Effector memory CD8-positive, alpha-beta T cell (primary cell): ENCODE measurements at regions not wholly inside any gene's neighbourhood (a gene's known extent, or its start where the extent isn't known, plus 50 kb on each side); places are given as distances from the start of the nearest gene placed in this dataset.
"Not testable (repeated sequence)": the region's sequence is repeated elsewhere in the genome, so short reads cannot be mapped to it uniquely, and the experiment has no call there.

Experiments used
- ATAC-seq: fragments of 150-1000 bp; cut with Tn5 transposase; replicated peaks from 2 replicates; pipeline ENCODE4 v1.10.0; 2021; ENCODE audit warnings: mild to moderate bottlenecking, moderate library complexity
- DNase-seq, 3 experiments: peaks; one replicate each; pipeline ENCODE4 v3.0.0; 2021
- H3K27ac Mint-ChIP-seq, 2 donors: one replicate each; pipeline ENCODE4 v1.8.0; 2022; ENCODE audit warnings: mild to moderate bottlenecking in 2 of 2, mixed read lengths in 2 of 2, moderate library complexity in 2 of 2
- H3K27me3 Mint-ChIP-seq, 2 donors: one replicate each; pipeline ENCODE4 v1.8.0; 2022; ENCODE audit warnings: mixed read lengths in 2 of 2
- H3K36me3 Mint-ChIP-seq: one replicate; pipeline ENCODE4 v1.8.0; 2022; ENCODE audit warnings: mild to moderate bottlenecking, moderate library complexity, mixed read lengths; ENCODE audit not compliant: insufficient read depth
- H3K4me1 Mint-ChIP-seq, 2 donors: one replicate each; pipeline ENCODE4 v1.8.0; 2022; ENCODE audit warnings: low read depth in 2 of 2, mixed read lengths in 2 of 2
- H3K4me3 Mint-ChIP-seq, 2 donors: one replicate each; pipeline ENCODE4 v1.8.0; 2022; ENCODE audit warnings: mild to moderate bottlenecking in 2 of 2, mixed read lengths in 2 of 2, moderate library complexity in 2 of 2
- H3K9me3 Mint-ChIP-seq, 2 donors: one replicate each; pipeline ENCODE4 v1.8.0; 2022; ENCODE audit warnings: mixed read lengths in 2 of 2

DNA sequence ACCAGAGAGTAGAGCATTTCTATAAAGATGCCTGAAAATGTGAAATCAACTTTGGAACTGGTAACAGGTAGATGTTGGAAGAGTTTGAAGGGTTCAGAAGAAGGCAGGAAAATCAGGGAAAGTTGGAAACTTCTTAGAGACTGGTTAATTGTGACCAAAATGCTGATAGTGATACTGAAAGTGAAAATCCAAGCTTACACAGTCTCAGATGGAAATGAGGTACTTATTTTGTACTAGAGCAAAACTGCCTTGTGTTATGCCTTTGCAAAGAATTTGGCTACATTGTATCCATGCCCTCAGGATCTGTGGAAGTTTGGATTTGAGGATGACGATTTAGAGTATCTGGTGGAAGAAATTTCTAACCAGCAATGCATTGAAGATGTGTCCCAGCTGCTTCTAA lies 430.6 kb upstream of the KCND2 start:
- H3K9me3 Mint-ChIP-seq = peaks cover 14 to 25% of the 10 kb centered on the region in 2 donors
- ATAC-seq (no peak), DNase-seq (no peak)
- H3K27ac Mint-ChIP-seq = no peak overlapping the region
- no peaks in the 10 kb centered on the region for H3K4me1 Mint-ChIP-seq
- H3K36me3 Mint-ChIP-seq = no peaks in the 10 kb centered on the region
- H3K27me3 Mint-ChIP-seq = no peaks in the 10 kb centered on the region
- no peak overlapping the region for H3K4me3 Mint-ChIP-seq

DNA sequence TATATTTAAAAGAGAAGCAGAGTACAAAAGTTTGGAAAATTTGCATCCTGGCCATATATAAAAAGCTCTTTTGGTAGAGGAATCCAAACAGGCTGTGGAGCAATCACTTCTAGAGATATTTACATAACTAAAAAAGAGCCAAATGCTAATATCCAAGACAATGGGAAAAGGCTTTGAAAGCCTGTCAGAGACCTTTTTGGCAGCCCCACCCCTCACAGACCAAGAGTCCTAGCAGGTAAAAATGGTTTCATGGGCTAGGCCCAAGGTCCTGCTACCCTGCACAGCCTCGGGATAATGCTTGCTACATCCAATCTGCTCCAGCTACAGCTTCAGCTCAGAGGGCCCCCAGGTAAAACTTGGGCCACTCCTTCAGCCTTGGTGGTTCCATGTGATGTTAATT lies 430.2 kb upstream of the KCND2 start:
- H3K4me1 Mint-ChIP-seq = no peaks in the 10 kb centered on the region
- ATAC-seq = no peak
- H3K9me3 Mint-ChIP-seq = peaks cover 14 to 25% of the 10 kb centered on the region in 2 donors
- DNase-seq = no peak
- H3K36me3 Mint-ChIP-seq = no peaks in the 10 kb centered on the region
- no peak overlapping the region for H3K27ac Mint-ChIP-seq
- H3K27me3 Mint-ChIP-seq = no peaks in the 10 kb centered on the region
- no peak overlapping the region for H3K4me3 Mint-ChIP-seq

DNA sequence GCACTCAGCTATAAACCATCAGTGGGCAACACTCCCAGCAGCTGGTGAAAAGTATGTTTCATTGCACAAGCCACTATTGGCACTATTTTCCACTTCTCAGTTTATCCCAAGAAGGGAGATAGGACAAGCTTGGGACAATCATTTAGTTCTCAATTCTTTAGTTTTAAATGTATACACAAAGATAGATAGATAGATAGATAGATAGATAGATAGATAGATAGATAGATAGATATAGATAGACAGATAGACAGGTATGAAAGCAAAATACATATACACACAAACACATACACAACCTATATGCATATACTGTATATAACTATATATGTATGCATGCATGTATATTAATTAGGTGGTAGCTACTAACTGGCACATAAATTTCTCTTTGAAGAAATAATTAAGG lies 411.6 kb upstream of the KCND2 start:
- H3K27ac Mint-ChIP-seq = no peak overlapping the region
- H3K36me3 Mint-ChIP-seq = no peaks in the 10 kb centered on the region
- H3K27me3 Mint-ChIP-seq = no peaks in the 10 kb centered on the region
- peaks cover 12 to 30% of the 10 kb centered on the region in 2 donors for H3K9me3 Mint-ChIP-seq
- ATAC-seq (no peak), DNase-seq (no peak)
- H3K4me1 Mint-ChIP-seq = no peaks in the 10 kb centered on the region
- H3K4me3 Mint-ChIP-seq = no peak overlapping the region

DNA sequence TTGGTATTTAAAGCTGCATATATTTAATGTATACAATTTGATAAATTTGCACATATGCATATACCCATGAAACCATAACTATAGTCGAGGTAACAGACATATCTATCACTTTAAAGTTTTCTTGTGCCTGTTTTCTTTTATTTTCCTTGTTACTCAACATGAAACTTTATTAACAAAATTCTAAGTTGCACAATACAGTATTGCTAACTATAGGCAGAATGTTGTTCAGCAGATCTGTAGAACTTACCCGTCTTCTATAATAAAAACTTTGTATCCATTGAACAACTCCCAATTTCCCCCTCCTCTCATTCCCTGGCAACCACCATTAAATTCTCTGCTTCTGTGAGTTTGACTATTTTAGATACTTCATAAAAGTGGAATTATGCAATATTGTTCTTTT lies 404.6 kb upstream of the KCND2 start:
- Mint-ChIP-seq H3K4me1 (no peaks in the 10 kb centered on the region), H3K27me3 (no peaks in the 10 kb centered on the region), H3K4me3 (no peak overlapping the region), H3K36me3 (no peaks in the 10 kb centered on the region), H3K9me3 (peaks cover 12 to 15% of the 10 kb centered on the region in 2 donors), H3K27ac (no peak overlapping the region)
- ATAC-seq = no peak
- DNase-seq = no peak

DNA sequence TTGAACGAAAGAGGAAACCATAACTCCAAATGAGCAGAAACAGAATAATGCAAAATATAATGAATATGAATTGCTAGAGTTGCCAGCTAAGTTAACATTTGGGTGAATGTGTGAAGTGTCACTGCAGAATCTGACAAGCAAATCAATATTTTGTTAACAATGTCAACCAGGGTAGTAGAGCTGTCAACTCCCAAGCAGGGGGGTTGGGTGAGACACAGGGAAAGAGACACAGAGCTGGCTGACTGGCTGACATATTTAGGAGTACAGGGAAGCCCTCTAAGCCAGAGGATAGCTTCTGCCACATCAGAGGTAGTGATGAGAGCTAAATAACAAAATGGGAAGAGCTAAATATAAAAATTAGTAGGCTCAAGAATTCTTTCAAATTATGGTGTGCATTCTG lies 393.1 kb upstream of the KCND2 start:
- Mint-ChIP-seq H3K4me1 (no peaks in the 10 kb centered on the region), H3K4me3 (no peak overlapping the region), H3K9me3 (peaks cover 4 to 16% of the 10 kb centered on the region in 2 donors), H3K27ac (no peak overlapping the region), H3K27me3 (no peaks in the 10 kb centered on the region), H3K36me3 (no peaks in the 10 kb centered on the region)
- DNase-seq = no peak
- no peak for ATAC-seq

DNA sequence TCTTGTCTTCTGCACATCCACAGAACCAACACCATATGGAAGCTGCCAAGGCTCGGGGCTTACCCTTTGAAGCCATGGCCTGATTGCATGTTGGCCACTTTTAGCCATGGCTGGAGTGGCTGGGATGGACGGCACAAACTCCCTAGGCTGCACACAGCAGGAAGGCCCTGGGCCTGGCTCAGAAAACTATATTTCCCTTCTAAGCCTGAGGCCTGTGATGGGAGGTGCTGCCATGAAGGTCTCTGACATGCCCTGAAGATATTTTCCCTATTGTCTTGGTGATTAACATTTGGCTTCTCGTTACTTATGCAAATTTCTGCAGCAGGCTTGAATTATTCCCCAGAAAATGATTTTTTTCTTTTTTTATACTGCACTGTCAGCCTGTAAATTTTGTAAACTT lies 387.0 kb upstream of the KCND2 start:
- Mint-ChIP-seq H3K9me3 (peaks cover 4 to 23% of the 10 kb centered on the region in 2 donors), H3K4me3 (no peak overlapping the region), H3K4me1 (no peaks in the 10 kb centered on the region), H3K27ac (no peak overlapping the region), H3K36me3 (no peaks in the 10 kb centered on the region), H3K27me3 (no peaks in the 10 kb centered on the region)
- DNase-seq = no peak
- no peak for ATAC-seq

DNA sequence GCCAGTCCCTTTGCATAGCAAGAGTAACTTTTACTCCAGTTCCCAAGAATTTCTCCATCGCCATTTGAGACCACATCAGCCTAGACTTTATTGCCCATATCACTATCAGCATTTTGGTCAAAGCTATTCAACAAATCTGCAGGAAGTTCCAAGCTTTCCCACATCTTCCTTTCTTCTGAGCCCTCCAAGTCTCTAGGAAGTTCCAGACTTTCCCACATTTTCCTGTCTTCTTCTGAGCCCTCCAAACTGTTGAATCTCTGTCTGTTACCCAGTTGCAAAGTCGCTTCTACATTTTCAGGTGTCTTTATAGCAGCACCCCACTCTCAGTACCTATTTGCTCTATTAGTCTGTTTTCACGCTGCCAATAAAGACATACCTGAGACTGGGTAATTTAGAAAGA lies 386.4 kb upstream of the KCND2 start:
- H3K9me3 Mint-ChIP-seq = peaks cover 4 to 23% of the 10 kb centered on the region in 2 donors
- not testable (repeated sequence) for H3K4me1 Mint-ChIP-seq, ATAC-seq, H3K27ac Mint-ChIP-seq, DNase-seq, H3K4me3 Mint-ChIP-seq, H3K27me3 Mint-ChIP-seq, H3K36me3 Mint-ChIP-seq

DNA sequence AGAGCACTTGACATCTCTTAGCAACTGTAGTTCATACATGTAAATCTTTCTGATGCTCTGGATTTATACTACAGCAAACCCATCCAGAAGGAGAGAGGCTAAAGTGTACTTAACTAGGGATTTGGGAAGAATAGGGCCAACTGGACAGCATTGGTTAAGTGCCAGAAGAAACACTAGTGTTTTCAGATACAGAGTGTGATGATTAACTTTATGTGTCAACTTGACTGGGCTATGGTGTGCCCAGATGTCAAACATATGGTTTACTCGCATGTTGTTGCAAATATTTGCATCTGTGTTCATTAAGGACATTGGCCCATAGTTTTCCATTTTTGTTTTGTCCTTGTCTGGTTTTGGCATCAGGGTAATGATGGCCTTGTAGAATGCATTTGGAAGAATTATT lies 384.7 kb upstream of the KCND2 start:
- H3K27me3 Mint-ChIP-seq = no peaks in the 10 kb centered on the region
- H3K27ac Mint-ChIP-seq = no peak overlapping the region
- H3K4me1 Mint-ChIP-seq = no peaks in the 10 kb centered on the region
- peaks cover 4 to 22% of the 10 kb centered on the region in 2 donors for H3K9me3 Mint-ChIP-seq
- no peaks in the 10 kb centered on the region for H3K36me3 Mint-ChIP-seq
- no peak for ATAC-seq
- H3K4me3 Mint-ChIP-seq = no peak overlapping the region
- no peak for DNase-seq

DNA sequence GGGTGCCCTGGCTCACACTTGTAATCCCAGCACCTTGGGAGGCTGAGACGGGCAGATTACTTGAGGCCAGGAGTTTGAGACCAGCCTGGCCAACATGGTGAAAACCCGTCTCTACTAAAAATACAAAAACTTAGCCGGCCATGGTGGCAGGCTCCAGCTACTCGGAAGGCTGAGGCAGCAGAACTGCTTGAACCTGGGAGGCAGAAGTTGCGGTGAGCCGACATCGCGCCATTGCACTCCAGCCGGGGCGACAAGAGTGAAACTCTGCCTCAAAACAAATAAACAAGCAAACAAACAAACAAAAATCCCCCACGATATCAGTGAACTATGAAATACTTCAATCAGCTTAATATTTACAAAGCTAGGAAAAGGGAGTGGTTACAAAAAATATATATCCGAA lies 382.3 kb upstream of the KCND2 start:
- DNase-seq = no peak
- no peak overlapping the region for H3K4me3 Mint-ChIP-seq
- no peak overlapping the region for H3K27ac Mint-ChIP-seq
- peaks cover 7 to 8% of the 10 kb centered on the region in 2 donors for H3K9me3 Mint-ChIP-seq
- no peaks in the 10 kb centered on the region for H3K27me3 Mint-ChIP-seq
- ATAC-seq = no peak
- no peaks in the 10 kb centered on the region for H3K4me1 Mint-ChIP-seq
- no peaks in the 10 kb centered on the region for H3K36me3 Mint-ChIP-seq

DNA sequence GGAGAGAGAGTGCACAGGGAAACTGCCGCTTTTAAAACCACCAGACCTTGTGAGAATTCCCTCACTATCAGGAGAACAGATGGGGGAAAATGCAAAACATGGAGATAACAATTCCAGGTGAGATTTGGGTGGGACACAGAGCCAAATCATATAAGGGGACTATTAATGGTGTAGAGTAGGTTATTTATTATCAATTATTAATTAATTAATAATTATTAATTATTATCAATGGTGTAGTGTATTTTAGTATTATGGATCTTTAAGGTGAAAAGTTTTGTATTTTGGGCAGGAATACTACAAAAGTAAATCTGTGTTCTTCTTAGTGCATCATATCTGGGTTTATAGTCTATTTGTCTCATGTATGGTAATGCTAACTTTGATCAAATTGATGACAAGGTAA lies 377.7 kb upstream of the KCND2 start:
- no peaks in the 10 kb centered on the region for H3K27me3 Mint-ChIP-seq
- no peak overlapping the region for H3K27ac Mint-ChIP-seq
- H3K9me3 Mint-ChIP-seq = peaks cover 5 to 23% of the 10 kb centered on the region in 2 donors
- DNase-seq = no peak
- no peak for ATAC-seq
- no peak overlapping the region for H3K4me3 Mint-ChIP-seq
- H3K36me3 Mint-ChIP-seq = no peaks in the 10 kb centered on the region
- H3K4me1 Mint-ChIP-seq = no peaks in the 10 kb centered on the region

DNA sequence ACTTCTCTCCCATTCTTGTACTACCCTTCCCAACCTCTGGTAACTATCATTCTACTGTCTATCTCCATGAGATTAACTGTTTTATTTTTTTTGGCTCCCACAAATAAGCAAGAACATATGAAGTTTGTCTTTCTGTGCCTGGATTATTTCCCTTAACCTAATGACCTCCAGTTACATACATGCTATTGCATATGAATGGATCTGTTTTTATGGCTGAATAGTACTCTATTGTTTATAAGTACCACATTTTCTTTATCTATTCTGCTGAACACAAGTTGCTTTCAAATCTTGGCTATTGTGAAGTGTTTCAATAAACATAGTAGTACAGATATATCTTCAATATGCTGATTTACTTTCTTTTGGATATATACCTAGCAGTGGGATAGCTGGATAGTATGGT lies 376.6 kb upstream of the KCND2 start:
- ATAC-seq (no peak), DNase-seq (no peak)
- Mint-ChIP-seq H3K36me3 (no peaks in the 10 kb centered on the region), H3K27ac (no peak overlapping the region), H3K4me1 (no peaks in the 10 kb centered on the region), H3K27me3 (no peaks in the 10 kb centered on the region), H3K9me3 (peaks cover 5 to 24% of the 10 kb centered on the region in 2 donors), H3K4me3 (no peak overlapping the region)

DNA sequence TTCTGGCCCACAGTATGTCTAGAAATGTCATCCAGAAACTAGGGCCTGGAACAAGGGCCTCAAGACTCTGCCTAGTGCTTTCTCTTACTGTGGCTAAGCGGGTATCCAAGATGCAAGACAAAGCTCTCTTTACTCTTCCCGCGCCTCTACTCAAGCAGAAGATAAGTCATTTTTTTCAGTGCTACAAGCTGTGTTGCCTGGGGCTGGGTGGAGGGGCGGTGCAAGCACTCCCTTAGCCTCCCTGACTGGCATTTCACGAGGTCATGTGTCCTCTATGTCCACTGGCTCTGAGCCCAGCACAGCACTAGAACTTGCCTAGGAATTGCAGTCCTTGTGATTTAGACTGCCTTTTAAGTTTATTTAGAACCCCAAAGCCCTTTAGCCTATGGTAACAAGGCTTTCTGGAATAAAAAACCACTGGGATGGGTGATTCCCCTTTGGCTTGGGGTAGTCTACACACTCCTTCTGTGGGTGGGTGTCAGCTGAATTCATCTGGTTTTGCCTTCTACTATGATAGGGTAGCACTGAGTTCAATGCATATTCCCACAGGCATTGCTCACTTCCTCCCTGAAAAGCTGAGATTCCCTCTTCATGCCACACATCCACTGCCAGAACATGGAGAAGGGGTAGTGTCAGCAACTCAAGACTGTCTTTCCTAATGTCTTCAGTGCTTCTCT lies 371.8 kb upstream of the KCND2 start:
- Mint-ChIP-seq H3K27ac (no peak overlapping the region), H3K36me3 (no peaks in the 10 kb centered on the region), H3K27me3 (no peaks in the 10 kb centered on the region), H3K9me3 (peaks cover 5 to 24% of the 10 kb centered on the region in 2 donors), H3K4me1 (no peaks in the 10 kb centered on the region), H3K4me3 (no peak overlapping the region)
- DNase-seq (no peak), ATAC-seq (no peak)

DNA sequence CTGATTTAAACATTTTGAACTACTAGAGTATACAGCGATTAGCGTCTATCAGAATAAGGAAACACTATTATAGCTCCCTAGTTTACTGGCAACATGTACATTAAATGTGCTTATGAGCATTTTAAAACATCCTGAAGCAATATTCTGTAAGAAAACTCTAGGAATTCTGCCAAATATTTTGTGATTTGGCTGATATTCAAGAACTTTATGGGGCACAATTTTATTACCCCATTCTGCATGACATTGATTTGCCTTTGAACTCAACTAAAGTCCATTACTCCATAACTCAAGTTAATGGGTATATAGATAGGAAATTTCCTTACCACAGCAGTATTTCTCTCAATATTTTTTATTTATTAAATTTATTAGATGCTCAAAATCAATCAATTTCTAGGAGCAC lies 369.9 kb upstream of the KCND2 start:
- Mint-ChIP-seq H3K4me1 (no peaks in the 10 kb centered on the region), H3K27ac (no peak overlapping the region), H3K27me3 (no peaks in the 10 kb centered on the region), H3K9me3 (peaks cover 5 to 14% of the 10 kb centered on the region in 2 donors), H3K36me3 (no peaks in the 10 kb centered on the region), H3K4me3 (no peak overlapping the region)
- ATAC-seq (no peak), DNase-seq (no peak)

DNA sequence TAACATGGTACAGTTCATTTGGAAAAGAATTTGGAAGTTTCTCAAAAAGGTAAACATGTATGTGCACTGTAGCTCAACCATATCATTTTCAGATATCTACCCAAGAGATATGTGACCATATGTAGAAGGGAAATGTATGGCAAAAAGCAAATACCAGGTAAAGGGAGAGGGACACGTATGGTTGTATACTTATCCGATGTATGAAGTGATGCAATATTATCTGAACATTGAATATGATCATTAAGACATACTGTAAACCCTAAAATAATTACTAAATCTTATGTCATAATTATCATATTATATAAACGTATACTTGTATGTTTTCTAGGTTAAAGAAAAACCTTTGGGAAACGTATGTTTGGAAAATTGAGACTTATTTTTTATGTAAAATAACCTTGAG lies 367.5 kb upstream of the KCND2 start:
- no peaks in the 10 kb centered on the region for H3K4me1 Mint-ChIP-seq
- no peaks in the 10 kb centered on the region for H3K36me3 Mint-ChIP-seq
- ATAC-seq (no peak), DNase-seq (no peak)
- H3K27me3 Mint-ChIP-seq = no peaks in the 10 kb centered on the region
- no peak overlapping the region for H3K4me3 Mint-ChIP-seq
- peaks cover 0 to 12% of the 10 kb centered on the region in 2 donors for H3K9me3 Mint-ChIP-seq
- H3K27ac Mint-ChIP-seq = no peak overlapping the region

DNA sequence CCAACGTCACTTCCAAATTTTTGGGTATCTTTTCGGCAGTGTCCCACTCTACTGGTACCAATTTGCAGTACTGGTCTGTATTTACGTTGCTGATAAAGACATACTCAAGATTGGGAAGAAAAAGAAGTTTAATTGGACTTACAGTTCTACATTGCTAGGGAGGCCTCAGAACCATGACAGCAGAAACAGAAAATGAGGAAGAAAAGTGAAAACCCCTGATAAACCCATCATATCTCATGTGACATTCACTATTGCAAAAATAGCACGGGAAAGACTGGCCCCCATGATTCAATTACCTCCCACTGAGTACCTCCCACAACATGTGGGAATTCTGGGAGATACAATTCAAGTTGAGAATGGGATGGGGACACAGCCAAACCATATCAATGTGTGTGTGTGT lies 364.0 kb upstream of the KCND2 start:
- Mint-ChIP-seq H3K27me3 (no peaks in the 10 kb centered on the region), H3K27ac (no peak overlapping the region), H3K36me3 (no peaks in the 10 kb centered on the region), H3K4me1 (no peaks in the 10 kb centered on the region), H3K9me3 (peaks cover 0 to 7% of the 10 kb centered on the region in 2 donors), H3K4me3 (no peak overlapping the region)
- ATAC-seq = no peak
- no peak for DNase-seq
